GM18511 (cell line): ENCODE measurements at regions not wholly inside any gene's neighbourhood (a gene's known extent, or its start where the extent isn't known, plus 50 kb on each side); places are given as distances from the start of the nearest gene placed in this dataset.

Experiments
- ATAC-seq: cut with Tn5 transposase; IDR thresholded peaks from one replicate; pipeline ENCODE4 v1.9.1; 2021; ENCODE audit warnings: mild to moderate bottlenecking, moderate library complexity; ENCODE audit not compliant: unreplicated experiment

- no peak for ATAC-seq
These were observed 651.0 kb upstream of the RORB start for GRCh38 chr9:73845954-73846690.

GRCh38 chr9:73847536-73847935 is 649.6 kb upstream of the RORB start:
- ATAC-seq: no peak

GRCh38 chr9:73853549-73853948 is 643.6 kb upstream of the RORB start:
- no peak for ATAC-seq

GRCh38 chr9:73855206-73855605 is 641.9 kb upstream of the RORB start:
- ATAC-seq: no peak

GRCh38 chr9:73863924-73864323 is 633.2 kb upstream of the RORB start:
- ATAC-seq: no peak

GRCh38 chr9:73866451-73866850 is 630.7 kb upstream of the RORB start:
- no peak for ATAC-seq

- peak; percentile 100 for ATAC-seq
These were observed 627.9 kb upstream of the RORB start for GRCh38 chr9:73869264-73869663.

GRCh38 chr9:73871636-73872035 is 625.5 kb upstream of the RORB start:
- no peak for ATAC-seq

GRCh38 chr9:73872701-73873100 is 624.4 kb upstream of the RORB start:
- ATAC-seq: no peak

GRCh38 chr9:73880101-73880500 is 617.0 kb upstream of the RORB start:
- ATAC-seq: no peak

GRCh38 chr9:73889023-73889422 is 608.1 kb upstream of the RORB start:
- ATAC-seq: no peak

- ATAC-seq: no peak
These were observed 606.4 kb upstream of the RORB start for GRCh38 chr9:73890685-73891277.

- ATAC-seq: no peak
These were observed 604.8 kb upstream of the RORB start for GRCh38 chr9:73892335-73892734.

GRCh38 chr9:73893230-73893629 is 603.9 kb upstream of the RORB start:
- ATAC-seq: no peak

GRCh38 chr9:73896061-73896460 is 601.1 kb upstream of the RORB start:
- ATAC-seq: no peak

GRCh38 chr9:73906671-73907070 is 590.5 kb upstream of the RORB start:
- ATAC-seq: no peak

GRCh38 chr9:73911804-73912203 is 585.3 kb upstream of the RORB start:
- ATAC-seq: no peak

GRCh38 chr9:73916016-73916673 is 581.0 kb upstream of the RORB start:
- ATAC-seq: no peak

GRCh38 chr9:73919712-73920111 is 577.4 kb upstream of the RORB start:
- no peak for ATAC-seq

- ATAC-seq: no peak
These were observed 573.3 kb upstream of the RORB start for GRCh38 chr9:73923796-73924195.

GRCh38 chr9:73951147-73951546 is 546.0 kb upstream of the RORB start:
- ATAC-seq: no peak

GRCh38 chr9:73962792-73963191 is 534.3 kb upstream of the RORB start:
- ATAC-seq: no peak
